HK-2 (cell line): ENCODE measurements at regions not wholly inside any gene's neighbourhood (a gene's known extent, or its start where the extent isn't known, plus 50 kb on each side); places are given as distances from the start of the nearest gene placed in this dataset.
A peak's percentile ranks its signal among the peaks of the same experiment; 100 is the strongest.
"Not testable (repeated sequence)": the region's sequence is repeated elsewhere in the genome, so short reads cannot be mapped to it uniquely, and the experiment has no call there.

ENCODE experiments used
- DNase-seq: peaks from one replicate; pipeline ENCODE4 v3.0.0-alpha.2; 2018; ENCODE audit not compliant: unreplicated experiment

GRCh38 chr2:193222454-193222853 is 1027.7 kb upstream of the TMEFF2 start:
- DNase-seq: no peak

DNA sequence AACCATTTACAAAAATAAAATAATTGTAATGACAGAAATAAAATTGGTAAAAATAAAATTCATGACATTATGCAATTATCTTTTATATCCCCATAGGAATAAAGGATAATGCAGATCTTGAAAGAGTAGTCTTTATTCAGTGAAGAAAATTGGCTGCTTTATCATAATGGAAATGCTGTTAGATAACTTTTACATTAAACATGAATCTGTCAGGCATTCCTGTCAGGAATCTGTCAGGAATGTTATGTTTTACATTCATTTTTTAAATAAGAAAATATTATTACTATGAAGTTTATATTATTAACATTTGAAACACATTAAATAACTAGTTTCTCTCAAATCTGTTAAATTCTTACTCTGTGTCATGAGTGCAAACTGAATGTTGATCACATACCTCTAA is 1024.7 kb upstream of the TMEFF2 start:
- no peak for DNase-seq

DNA sequence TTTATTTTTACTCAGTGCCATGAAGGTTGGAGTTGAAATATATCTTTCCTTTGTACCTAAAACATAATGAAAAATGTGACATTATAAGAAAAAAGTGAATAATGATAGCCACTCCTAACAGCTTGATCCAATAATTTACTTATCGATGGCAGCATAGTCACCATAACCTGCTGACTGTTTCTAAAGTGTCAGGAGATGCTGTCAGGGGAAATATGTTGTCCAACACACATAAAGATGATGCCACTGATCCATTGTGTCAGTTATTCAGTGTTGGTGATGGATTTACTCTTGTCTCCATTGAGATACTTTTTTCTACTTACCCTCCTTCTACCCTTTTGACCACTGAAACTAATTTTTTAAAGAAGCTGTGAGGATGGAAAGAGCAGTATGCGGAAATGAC is 1006.9 kb upstream of the TMEFF2 start:
- DNase-seq: no peak

- DNase-seq: no peak
These were observed 1004.6 kb upstream of the TMEFF2 start for GRCh38 chr2:193199322-193199721.

DNA sequence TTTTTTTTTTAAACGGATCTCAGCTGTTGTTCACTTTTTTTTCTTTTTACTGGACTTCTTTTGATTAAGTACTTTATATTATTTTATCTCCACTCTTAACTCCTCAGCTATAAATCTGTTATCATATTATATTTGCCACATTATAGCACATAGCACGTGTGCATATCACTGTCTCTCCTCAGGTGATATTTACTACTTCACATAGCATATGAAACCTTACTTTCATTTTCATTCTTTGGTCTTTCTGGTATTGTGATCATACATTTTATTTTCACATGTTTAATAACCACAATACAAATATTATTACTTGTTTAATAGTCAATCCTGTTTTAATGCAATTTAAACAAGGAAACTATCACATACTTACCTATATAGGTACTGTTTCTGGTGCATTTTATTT is 993.1 kb upstream of the TMEFF2 start:
- DNase-seq: no peak

DNA sequence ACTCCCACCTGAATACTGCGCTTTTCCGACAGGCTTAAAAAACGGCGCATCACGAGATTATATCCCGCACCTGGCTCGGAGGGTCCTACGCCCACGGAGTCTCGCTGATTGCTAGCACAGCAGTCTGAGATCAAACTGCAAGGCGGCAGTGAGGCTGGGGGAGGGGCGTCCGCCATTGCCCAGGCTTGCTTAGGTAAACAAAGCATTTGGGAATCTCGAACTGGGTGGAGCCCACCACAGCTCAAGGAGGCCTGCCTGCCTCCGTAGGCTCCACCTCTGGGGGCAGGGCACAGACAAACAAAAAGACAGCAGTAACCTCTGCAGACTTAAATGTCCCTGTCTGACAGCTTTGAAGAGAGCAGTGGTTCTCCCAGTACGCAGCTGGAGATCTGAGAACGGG is 976.2 kb upstream of the TMEFF2 start:
- DNase-seq: not testable (repeated sequence)

DNA sequence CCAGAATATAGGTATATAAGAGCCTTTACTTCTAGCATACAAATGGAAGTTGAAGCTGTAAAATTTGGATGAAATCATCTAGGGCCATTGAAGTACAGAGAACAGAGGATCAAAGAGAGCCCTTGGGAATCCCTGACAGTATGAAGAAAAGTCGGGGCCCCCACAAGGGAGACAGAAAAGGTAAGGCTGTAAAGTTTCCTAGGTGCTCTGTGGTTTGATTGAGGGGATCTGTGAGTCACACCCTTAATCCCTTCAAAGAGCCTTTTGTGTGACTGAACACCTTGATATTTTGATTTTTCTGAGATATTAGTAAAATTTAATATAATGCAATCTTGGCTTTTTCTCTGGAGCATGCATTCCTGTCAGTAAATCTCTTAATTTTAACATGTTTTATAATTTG is 961.7 kb upstream of the TMEFF2 start:
- no peak for DNase-seq

- no peak for DNase-seq
These were observed 959.3 kb upstream of the TMEFF2 start for GRCh38 chr2:193154076-193154475.

GRCh38 chr2:193153576-193153975 is 958.8 kb upstream of the TMEFF2 start:
- DNase-seq: no peak

GRCh38 chr2:193142467-193142866 is 947.7 kb upstream of the TMEFF2 start:
- DNase-seq: peak; percentile 8

DNA sequence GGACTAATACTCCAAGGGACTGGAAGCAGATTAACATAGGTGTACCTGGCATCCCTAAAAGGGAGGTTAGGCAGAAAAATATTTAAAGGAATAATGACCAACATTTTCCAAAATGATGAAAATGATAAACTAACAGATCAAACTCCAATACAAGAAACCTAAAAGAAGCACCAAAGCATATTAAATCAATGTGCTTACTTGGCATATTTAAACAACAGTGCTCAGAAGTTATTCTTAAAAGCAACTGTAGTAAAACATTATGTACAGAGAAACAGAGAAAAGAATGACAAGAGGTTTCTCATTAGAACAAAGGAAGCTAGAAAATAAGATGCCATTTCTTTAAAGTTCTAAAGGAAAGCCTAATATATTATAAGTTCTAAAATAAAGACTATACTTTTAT is 947.3 kb upstream of the TMEFF2 start:
- no peak for DNase-seq

DNA sequence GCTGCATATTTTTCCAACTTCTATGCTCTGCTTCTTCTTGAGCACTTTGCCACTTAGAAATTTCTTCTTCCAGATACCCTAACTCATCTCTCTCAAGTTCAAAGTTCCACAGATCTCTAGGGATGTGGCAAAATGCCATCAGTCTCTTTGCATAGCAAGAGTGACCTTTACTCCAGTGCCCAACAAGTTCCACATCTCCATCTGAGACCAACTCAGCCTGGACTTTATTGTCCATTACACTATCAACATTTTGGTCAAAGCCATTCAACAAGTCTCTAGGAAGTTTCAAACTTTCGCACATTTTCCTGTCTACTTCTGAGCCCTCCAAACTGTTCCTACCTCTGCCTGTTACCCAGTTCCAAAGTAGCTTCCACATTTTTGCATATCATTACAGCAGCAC is 946.2 kb upstream of the TMEFF2 start:
- not testable (repeated sequence) for DNase-seq

- no peak for DNase-seq
These were observed 930.1 kb upstream of the TMEFF2 start for GRCh38 chr2:193124815-193125214.

DNA sequence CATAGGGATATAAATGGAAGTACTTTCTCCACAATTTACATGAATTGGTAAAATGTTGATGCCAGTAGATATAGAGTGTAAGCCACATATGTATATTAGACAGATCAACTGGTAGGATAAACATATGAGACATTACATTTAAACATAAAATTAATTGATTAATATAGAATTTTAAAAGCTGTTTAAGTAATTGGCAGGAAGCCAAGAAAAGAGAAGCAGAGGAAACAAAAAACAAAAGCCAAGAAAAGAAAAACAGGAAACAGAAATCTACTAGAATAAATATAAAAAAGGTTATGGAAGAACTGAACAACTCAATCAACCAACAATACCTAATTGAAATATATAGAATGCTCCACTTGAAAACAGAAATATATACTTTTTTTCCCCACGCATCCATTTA is 920.1 kb upstream of the TMEFF2 start:
- no peak for DNase-seq

DNA sequence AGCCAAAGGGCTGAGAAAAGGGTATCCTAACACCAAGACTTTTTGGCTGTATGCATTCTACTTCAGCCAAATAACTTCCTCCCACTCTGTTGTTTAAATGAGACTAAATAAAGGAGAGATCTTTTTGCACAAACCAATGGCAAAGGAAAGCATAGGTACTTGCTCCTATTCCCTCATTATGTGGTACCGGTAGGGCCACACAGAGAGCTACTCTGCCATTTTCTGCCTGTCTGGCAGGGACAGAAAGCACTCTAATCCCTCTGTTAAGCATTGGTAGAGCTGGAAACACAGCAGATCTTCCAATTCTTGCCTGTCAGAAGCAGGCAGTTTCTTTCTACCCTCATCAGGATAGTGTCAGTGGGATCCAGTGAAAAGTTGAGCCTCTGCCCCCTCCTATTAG is 918.3 kb upstream of the TMEFF2 start:
- DNase-seq: no peak

- no peak for DNase-seq
These were observed 908.3 kb upstream of the TMEFF2 start for GRCh38 chr2:193103064-193103463.

DNA sequence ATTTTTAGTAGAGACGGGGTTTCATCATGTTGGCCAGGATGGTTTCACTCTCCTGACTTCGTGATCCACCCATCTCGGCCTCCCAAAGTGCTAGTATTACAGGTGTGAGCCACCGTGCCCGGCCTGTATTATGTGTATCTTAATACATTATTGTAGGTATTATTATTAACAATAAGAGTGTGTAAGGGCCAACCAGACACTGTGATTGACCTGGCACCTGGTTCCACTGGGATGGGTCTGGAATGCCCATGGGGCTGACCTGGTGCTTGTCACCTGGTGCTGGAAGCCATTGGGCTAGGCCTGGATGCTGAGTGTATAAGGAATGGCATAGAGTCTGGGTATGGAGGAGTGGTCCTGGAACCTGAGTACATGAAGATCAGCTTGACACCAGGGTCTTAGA is 906.9 kb upstream of the TMEFF2 start:
- DNase-seq: no peak

DNA sequence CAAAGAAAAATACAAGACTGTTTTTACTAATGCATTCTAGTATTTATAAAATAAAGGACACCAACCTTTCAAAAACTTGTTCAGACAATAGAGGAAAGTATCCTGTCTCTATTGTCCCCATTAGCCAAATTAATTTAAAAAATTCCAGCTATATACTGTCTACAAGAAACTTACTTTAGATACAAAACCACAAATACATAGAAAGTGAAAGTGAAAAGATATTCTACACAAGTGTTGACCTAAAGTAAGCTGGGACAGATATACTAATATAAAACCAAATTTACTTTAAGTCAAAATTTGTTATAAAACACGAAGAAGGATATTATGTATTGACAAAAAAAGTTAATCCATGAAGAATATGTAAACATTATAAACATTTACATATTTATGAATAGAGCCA is 893.3 kb upstream of the TMEFF2 start:
- DNase-seq: no peak

DNA sequence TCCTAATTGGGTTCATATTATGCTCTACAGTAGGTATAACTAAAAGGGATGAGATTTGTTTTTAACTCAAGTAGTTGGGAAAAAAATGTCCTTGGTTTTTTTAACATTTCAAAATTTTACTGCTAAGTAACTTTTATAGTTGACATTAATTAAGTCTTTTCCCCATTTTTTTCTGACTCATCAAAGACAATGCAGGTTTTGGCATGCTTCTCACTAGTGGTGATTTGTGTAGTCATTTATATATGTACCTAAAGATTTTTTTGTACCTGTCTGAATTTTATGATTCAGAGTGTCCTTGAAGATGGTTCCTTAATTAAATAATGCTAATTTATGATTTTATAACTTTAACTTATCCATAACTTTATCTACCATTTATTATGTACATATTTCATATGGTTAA is 882.3 kb upstream of the TMEFF2 start:
- no peak for DNase-seq

DNA sequence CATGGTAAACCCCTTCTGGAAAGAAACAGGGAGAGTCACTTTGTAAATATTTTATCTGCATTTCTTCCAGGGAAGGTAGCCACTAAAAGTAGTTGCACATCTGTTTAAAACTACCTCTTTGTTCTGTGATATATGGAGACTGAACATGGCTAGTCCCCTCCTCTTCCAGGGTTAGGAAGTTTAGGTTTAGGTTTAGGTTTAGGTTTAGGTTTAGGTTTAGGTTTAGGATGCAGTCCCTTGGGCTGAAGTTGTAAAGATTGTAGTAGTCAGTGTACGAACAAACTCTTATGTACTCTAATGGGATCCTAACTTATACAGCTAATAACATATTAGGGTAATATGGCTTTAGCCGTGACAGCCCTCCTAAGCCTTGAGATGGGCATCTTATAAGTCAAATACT is 880.2 kb upstream of the TMEFF2 start:
- no peak for DNase-seq

GRCh38 chr2:193072647-193073046 is 877.9 kb upstream of the TMEFF2 start:
- DNase-seq: no peak

- not testable (repeated sequence) for DNase-seq
These were observed 830.8 kb upstream of the TMEFF2 start for GRCh38 chr2:193025556-193025955.

DNA sequence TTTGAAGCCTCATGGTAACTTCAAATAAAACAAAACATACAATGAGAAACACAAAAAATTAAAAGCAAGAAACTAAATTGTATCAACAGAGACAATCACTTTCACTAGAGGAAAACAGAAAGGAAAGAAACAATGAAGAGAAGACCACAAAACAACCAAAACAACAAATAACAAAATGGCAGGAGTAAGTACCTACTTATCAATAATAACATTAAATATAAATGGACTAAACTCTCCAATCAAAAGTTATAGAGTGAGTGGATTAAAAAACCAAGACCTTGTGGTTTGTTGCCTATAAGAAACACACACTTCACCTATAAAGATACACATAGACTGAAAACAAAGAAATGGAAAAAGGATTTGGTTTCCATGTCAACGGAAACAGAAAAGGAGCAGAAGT is 830.1 kb upstream of the TMEFF2 start:
- no peak for DNase-seq

- DNase-seq: no peak
These were observed 817.1 kb upstream of the TMEFF2 start for GRCh38 chr2:193011870-193012269.

DNA sequence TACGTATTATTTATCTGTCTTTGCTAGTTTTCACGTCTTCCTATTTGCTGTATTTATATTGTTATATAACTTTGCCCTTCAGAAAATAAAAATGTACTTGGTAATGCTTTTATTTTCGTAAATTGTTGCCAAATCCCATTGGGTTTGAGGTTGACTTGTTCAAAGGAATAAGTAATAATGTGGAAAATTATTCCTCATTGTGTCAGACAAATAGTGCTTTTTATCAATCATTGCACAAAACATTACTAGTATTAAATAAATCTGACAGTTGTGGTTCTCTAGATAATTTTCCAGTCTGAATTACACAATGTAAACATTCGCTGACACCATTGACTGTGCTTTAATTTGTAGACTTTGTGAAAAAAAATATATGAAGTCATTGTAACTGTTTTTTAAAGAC is 798.3 kb upstream of the TMEFF2 start:
- no peak for DNase-seq
